HAP-1 (cell line): ENCODE measurements at regions not wholly inside any gene's neighbourhood (a gene's known extent, or its start where the extent isn't known, plus 50 kb on each side); places are given as distances from the start of the nearest gene placed in this dataset.
"Not testable (repeated sequence)": the region's sequence is repeated elsewhere in the genome, so short reads cannot be mapped to it uniquely, and the experiment has no call there.

Experiments
- DNase-seq, 2 experiments: peaks; one replicate each; pipeline ENCODE4 v3.0.0-alpha.2; 2016 to 2020; ENCODE audit warnings: low spot score in 2 of 2
- H3K27me3 ChIP-seq: fragments of 250-450 bp; sonication (Bioruptor Pico); 2 replicates; pipeline ENCODE4 v1.5.1; 2020; ENCODE audit warnings: low read depth, mild to moderate bottlenecking, moderate library complexity
- H3K36me3 ChIP-seq: fragments of 250-450 bp; sonication (Bioruptor Pico); replicated peaks from 2 replicates; pipeline ENCODE4 v1.5.1; 2020; ENCODE audit warnings: mild to moderate bottlenecking
- H3K4me1 ChIP-seq: fragments of 250-450 bp; sonication (Bioruptor Pico); 2 replicates; pipeline ENCODE4 v1.5.1; 2020; ENCODE audit warnings: mild to moderate bottlenecking
- H3K4me3 ChIP-seq: fragments of 250-450 bp; sonication (Bioruptor Pico); 2 replicates; pipeline ENCODE4 v1.5.1; 2020; ENCODE audit warnings: mild to moderate bottlenecking, moderate library complexity
- H3K9me3 ChIP-seq: fragments of 250-450 bp; sonication (Bioruptor Pico); 2 replicates; pipeline ENCODE4 v1.5.1; 2020; ENCODE audit warnings: mild to moderate bottlenecking, moderate library complexity
- in situ Hi-C: fragments of 300-500 bp; cut with MboI; formaldehyde crosslinking; loops from 3 replicates; pipeline ENCODE4 v1.14.3; 2020; ENCODE audit warnings: low sequenced_read_pairs, inconsistent platforms, mixed read lengths

DNA sequence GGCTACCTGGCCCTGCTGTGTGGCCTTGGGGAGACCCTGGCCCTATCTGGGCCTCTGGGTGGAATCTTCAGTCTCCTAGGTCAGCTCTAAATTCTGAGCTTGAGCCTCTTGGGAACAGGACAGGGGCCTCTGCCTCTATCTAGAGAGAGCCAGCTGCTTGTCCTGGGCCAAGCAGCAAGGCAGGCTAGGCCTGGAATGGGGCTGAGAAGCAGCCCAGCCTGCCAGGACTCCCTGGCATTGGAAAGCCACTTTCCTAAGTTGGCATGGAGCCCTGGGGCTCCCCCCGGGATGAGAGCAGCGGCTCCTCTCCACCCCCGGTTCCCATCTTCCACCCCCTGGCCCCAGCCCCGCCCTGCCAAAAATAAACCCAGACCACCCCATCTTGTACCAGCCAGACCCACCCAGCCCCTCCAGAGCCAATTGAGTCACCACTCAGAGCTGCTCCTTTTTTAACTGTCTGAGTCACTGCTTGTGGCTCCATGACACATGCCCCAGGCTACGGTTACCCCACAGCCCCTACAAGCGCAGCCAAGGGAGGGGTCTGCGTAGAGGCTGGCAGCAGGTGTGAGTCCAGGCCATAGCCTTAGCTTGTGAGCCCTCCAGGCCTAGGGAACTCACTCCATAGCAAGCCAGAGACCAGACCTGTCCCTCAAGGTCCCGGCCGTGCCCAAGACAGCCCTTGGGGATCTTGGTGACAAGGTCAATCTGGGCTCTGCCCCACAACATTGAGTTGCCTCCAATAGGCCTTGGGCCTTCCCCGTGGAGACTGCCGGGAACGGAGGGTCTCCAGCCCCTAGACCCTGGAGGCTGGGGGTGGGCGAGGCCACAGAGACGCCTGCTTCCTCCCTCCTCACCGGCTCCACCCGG is 189.7 kb downstream of the TBC1D2B start:
- H3K4me3 ChIP-seq, in situ Hi-C loops, H3K4me1 ChIP-seq, DNase-seq, H3K36me3 ChIP-seq, H3K27me3 ChIP-seq, H3K9me3 ChIP-seq: not testable (repeated sequence)

DNA sequence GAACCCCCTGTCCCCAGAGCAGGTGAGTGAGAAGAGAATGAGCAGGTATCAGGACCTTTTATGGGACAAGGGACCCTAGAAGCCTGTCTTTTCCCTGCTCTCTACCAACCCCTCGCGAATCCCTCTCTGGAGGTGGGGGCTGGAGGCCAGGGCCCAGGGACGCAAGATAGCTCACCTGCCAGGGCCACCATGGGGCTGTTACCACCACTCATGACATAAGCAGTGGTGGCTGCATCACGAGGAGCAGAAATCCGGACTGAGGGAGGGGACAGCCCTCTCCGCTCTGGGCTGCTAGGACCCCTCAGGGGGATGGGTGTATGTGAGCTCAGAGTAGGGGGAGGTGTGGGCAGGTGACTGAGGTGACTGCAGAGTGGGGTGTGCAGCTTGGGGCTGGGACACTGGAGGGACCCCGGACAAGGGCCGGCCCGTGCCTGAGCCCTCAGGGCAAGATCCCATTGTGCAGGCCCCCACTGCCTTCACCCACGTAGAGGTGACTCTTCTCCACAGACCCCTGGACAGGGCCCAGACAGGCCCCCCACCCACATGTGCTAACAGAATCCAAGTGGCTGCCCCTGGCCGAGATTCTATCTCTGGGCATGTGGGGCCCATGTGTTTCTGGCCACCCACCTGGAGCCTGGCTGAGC is 190.6 kb downstream of the TBC1D2B start:
- in situ Hi-C loops: no loop called here
- H3K36me3 ChIP-seq: no peaks in the 10 kb centered on the region
- H3K9me3 ChIP-seq: no peaks in the 10 kb centered on the region
- no peak for DNase-seq
- H3K4me3 ChIP-seq: no peak overlapping the region
- no peaks in the 10 kb centered on the region for H3K4me1 ChIP-seq
- H3K27me3 ChIP-seq: no peaks in the 10 kb centered on the region

DNA sequence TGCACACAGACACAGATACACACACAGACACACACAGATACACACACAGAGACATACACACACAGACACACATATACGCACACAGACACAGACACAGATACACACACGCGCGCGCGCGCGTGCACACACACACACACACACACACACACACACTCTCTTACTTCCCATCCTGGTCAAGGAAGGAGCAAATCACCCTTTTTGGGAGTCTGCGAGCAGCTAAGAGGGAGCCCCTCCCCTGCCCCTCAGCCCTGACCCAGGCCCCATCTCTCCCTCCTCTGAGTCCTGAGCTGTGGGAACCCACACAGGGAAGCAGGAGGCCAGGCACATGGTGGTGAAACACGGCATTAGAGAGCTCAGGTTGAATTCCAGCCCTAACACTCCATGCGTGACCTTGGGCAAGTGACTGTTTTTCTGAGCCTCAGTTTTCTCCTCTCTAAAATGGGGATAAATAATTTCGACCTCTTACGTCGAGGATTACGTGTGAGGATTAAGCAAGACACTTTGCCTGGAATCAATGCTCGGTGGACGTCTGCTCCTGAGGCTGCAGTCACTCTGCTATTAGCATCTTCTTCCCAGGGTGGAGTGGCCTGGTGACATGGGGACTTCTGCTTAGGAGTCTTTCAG is 191.5 kb downstream of the TBC1D2B start:
- H3K27me3 ChIP-seq, H3K4me1 ChIP-seq, in situ Hi-C loops, H3K4me3 ChIP-seq, H3K9me3 ChIP-seq, DNase-seq, H3K36me3 ChIP-seq: not testable (repeated sequence)

DNA sequence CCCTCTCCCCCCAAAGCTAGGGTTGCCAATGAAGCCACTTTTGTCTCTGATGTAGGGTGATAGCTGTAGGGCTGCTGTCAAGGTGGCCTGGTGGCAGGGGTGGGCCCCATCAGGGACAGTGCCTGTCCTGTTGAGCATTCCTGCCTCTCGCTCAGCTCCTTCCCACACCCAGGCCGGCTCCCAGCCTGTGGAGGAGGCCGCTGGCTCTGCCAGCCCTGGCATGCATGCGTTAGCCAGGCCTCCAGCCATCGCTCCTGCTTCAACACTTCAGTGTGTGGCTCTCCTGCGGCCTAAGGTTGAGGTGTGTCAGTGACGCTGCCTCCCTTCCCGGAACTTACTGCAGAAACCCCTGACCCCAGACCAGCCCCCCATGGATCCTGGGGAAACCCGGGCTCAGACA is 194.5 kb downstream of the TBC1D2B start:
- H3K27me3 ChIP-seq, H3K36me3 ChIP-seq, DNase-seq, H3K4me1 ChIP-seq, in situ Hi-C loops, H3K4me3 ChIP-seq, H3K9me3 ChIP-seq: not testable (repeated sequence)

DNA sequence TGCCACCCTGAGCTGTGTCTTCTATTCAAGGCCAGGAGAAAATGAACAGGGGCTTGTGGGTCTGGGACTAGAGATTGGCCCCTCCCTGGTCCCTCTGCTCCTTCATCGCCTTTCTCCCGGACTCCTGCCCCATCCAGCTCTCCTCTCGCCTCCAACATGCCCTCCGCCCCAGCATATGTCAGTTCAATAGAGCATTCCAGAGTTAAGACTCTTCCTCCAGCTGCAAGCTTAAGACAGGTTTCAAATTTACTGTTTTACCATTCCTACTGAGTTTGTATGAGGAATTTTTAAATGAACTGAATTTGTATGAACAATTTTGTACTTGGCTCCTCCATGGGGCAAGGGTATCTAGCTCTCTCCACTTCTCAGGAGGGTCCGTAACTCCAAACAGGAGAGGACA is 195.6 kb downstream of the TBC1D2B start:
- in situ Hi-C loops: no loop called here
- no peaks in the 10 kb centered on the region for H3K27me3 ChIP-seq
- no peak for DNase-seq
- no peak overlapping the region for H3K4me3 ChIP-seq
- no peaks in the 10 kb centered on the region for H3K4me1 ChIP-seq
- no peaks in the 10 kb centered on the region for H3K9me3 ChIP-seq
- no peaks in the 10 kb centered on the region for H3K36me3 ChIP-seq

DNA sequence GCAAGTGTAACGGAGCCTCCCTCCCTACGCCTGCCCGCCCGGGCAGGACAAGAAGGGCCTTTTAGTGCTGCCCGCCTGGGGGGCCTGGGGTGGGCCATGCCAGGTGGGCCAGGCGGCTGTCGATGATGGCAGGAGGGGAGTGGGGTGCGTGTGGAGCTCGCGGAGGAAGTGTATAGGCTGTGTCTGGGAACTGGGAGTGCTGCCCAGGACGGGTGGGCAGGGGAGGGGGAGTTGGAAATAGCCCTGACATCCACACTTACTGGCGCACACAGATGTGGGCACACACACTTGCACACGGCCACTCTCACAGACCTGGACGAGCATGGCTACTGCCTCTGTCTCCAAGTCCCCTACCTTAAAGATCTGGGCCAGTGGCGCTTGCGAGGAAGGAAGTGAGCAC is 196.0 kb downstream of the TBC1D2B start:
- H3K4me1 ChIP-seq, in situ Hi-C loops, DNase-seq, H3K9me3 ChIP-seq, H3K36me3 ChIP-seq, H3K4me3 ChIP-seq, H3K27me3 ChIP-seq: not testable (repeated sequence)

DNA sequence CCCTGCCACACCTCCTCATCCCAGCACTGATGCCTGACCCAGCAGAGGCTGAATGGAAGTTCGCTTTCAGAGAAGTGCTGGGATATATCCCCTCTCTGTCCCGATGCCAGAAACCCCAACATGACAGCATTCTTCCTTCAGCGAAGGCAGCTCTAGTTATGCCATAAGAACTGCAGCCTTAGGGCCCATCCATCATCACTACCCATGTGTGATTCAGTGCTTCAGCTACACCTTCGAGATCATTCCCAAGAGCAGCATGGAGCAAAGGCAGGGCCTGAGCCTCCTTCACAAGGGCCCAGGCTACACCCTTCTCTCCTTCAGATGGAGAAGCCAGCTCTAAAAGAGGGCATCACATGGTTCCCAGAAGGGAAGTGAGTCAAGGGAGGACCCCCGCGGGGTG is 198.0 kb downstream of the TBC1D2B start:
- not testable (repeated sequence) for DNase-seq, H3K36me3 ChIP-seq, H3K27me3 ChIP-seq, H3K9me3 ChIP-seq, H3K4me1 ChIP-seq, H3K4me3 ChIP-seq
- in situ Hi-C loops: loop anchor here (10.0 kb wide), 1 partner anchor 765 kb away; no protein-coding TSS in a partner anchor

DNA sequence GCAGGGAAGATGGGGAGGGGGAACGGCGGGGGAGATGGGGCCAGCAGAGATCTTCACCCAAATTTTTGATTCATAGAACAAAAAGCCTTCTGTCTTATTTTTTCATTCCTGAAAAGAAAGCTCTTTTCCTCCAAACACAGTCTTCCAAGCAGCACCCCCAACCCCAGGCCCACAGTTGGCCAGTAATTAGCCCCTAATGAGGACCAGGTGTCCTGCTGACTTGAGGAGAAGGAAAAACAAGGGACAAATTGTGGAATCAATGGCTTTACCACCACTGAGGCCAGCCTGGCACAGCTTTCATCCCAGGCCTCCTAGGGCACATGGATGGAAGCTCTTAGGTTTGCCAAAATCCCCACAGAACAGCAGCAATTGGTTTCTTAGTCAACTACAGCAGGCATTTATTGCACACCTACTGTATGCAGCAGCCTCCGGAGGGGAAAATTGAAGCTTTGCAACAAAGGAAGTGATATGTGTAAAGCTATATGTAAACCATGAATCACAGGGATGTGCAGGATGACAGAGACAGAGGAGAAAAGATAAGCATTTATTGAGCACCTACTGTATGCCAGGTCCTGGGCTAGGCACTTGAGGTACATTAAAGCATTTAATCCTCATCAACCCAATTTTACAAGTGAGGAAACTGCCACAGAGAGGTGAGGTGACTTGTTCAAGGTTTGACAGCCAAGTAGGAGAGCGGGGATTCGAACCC is 199.5 kb downstream of the TBC1D2B start:
- Histone ChIP-seq H3K4me1 (no peaks in the 10 kb centered on the region), H3K27me3 (no peaks in the 10 kb centered on the region; the same call in 1 of the 2 replicates)
- in situ Hi-C loops: loop anchor here (10.0 kb wide), 1 partner anchor 763 kb away; no protein-coding TSS in a partner anchor

DNA sequence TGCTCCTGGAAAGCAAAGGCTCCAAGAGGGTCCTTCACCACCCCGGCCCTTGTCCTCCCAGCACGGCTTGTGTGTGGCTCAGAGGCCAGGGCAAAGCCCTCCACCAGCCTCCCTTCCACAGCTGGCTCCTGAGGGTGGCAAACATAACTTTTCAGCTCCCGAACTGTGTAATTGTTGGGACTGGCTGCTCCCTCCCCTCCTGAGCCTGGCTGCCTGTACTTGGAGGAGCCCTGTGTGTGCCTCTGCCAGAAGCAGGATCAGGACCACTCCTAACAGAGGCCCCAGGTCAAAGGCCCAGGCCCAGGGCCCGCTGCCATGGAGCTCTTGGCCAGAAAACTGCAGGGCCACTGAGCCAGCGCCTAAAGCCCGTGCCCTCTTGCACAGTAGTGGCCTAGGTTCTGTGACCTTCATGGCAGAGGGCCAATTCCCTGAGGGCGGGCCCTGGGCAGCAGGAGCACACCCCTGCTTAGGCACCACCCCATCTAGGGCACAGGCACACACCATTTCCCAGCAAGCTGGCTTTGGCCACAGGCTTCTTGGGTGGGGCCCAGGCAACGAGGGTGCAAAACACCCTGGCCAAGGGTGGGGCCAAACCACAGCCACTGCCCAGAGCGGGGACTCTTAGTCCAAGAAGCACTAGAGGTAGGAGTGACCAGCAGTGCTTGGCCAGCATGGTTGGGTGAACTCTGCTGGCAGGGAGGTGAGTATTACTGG is 201.2 kb downstream of the TBC1D2B start:
- H3K4me1 ChIP-seq, H3K4me3 ChIP-seq, DNase-seq, H3K9me3 ChIP-seq, H3K36me3 ChIP-seq, H3K27me3 ChIP-seq: not testable (repeated sequence)
- in situ Hi-C loops: loop anchor here (10.0 kb wide), 1 partner anchor 761 kb away; no protein-coding TSS in a partner anchor

More for the DNA sequence above, 199.5 kb downstream of the TBC1D2B start:
- H3K36me3 ChIP-seq: no peaks in the 10 kb centered on the region
- H3K4me3 ChIP-seq: no peak overlapping the region
- H3K9me3 ChIP-seq: no peaks in the 10 kb centered on the region
- DNase-seq: no peak

DNA sequence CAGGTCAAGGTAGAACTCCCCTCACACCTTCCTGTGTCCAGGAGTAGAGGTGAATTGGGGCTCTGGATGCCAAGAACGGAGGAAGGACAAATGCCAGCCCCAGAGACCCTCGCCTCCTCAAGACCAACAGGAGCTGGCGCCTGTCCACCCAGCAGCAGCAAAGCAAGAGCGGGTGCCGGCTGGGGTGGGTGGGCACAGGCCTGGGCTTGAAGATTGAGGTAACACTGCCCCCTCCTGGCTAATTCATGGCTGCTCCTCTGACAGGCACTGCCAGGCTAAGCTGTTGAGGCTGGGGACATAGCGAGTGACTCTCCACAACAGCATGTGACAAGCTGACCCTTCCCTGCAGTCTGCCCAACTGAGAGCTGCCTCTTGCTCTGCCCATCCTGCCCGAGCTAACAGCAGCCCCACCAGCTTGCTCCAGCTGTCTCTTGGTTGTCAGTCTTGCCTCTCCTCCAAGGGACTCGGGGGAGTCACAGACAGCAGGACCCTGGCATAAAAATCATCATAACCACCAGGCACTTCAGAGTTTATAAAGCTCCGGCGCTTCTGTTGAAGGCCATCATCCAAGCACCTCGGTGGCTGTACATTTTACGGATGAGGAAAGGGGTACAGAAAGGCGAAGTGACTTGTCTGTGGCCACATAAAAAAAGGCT is 202.3 kb downstream of the TBC1D2B start:
- not testable (repeated sequence) for H3K36me3 ChIP-seq, H3K4me1 ChIP-seq, H3K9me3 ChIP-seq, H3K4me3 ChIP-seq, H3K27me3 ChIP-seq
- in situ Hi-C loops: loop anchor here (10.0 kb wide), 1 partner anchor 760 kb away; no protein-coding TSS in a partner anchor
- peak; percentile 77 to 95 for DNase-seq

DNA sequence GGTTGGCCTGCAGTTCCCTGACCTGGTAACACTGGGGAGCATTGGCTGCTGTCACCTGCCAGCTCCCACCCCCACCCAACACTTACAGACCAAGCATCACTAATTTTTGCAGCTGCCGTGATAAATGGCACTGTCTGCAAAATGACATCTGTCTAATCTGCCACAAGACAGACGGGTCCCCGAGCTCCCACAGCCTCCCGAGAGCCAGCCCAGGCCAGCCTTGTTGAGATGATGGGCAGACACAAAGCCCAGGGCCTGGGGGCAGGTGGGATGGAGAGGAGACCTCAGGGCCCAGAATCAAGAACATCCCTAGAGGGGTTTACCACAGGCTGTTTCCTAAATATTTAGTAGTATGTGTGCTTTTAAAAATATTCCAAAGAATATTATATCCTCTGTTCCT is 203.4 kb downstream of the TBC1D2B start:
- Histone ChIP-seq H3K36me3 (no peaks in the 10 kb centered on the region), H3K9me3 (no peaks in the 10 kb centered on the region), H3K4me1 (no peaks in the 10 kb centered on the region), H3K4me3 (no peak overlapping the region), H3K27me3 (no peaks in the 10 kb centered on the region; the same call in 1 of the 2 replicates)
- DNase-seq: no peak
- in situ Hi-C loops: loop anchor here (10.0 kb wide), 1 partner anchor 759 kb away; no protein-coding TSS in a partner anchor

DNA sequence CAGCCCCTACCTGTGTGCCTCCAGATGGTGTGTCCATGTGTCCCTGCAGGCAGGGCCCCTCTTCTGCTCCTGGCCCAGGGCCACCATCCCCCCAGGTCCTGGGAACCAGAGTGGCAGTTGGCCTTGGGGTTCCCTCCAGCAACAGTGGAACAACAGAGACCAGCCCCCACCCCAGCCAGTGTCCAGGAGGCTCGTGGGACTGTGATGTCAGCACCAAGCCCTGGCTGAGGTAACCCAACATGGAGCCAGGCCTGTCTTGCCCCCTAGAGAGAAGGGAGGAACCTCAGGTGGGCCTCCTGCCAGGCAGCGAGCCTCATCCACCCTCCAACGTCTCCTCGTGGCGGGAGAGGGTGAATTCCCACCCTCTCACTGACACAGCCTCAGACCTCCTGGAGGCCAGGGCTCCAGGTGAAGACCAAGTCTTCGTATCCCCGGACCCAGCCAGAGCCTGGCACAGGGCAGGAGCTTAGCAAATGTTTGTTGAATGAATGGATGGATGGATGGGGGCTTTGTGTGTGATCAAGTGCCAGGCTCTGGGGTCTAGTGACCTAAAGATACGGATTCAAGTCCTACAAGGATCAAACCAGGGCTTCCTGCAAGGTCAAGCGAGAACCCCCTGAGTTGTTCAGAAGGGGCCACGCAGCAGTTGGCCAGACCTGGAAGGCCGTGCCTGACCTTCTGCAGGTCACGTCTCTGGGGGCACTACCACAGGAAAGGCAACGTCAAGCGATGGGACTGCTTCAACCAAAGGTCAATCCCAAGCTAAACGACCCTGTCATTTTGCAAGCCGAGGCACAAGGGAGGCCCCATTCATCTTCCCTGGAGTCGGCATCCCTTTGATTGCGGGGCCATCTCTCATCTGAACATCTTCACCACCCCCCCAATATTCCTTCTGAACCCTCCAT is 204.7 kb downstream of the TBC1D2B start:
- not testable (repeated sequence) for H3K4me3 ChIP-seq, H3K4me1 ChIP-seq, H3K36me3 ChIP-seq, H3K9me3 ChIP-seq, DNase-seq, H3K27me3 ChIP-seq
- in situ Hi-C loops: loop anchor here (10.0 kb wide), 1 partner anchor 758 kb away; no protein-coding TSS in a partner anchor
